22Rv1 (cell line): ENCODE measurements at regions not wholly inside any gene's neighbourhood (a gene's known extent, or its start where the extent isn't known, plus 50 kb on each side); places are given as distances from the start of the nearest gene placed in this dataset.

ENCODE experiments used
- CTCF ChIP-seq: fragments of 450-650 bp; IDR thresholded peaks from 2 replicates; pipeline ENCODE4 v1.5.1; 2017; ENCODE audit warnings: mild to moderate bottlenecking
- ZFX ChIP-seq: fragments of 450-650 bp; IDR thresholded peaks from 2 replicates; pipeline ENCODE4 v1.6.1; 2017; ENCODE audit warnings: antibody characterized with exemption, borderline replicate concordance

DNA sequence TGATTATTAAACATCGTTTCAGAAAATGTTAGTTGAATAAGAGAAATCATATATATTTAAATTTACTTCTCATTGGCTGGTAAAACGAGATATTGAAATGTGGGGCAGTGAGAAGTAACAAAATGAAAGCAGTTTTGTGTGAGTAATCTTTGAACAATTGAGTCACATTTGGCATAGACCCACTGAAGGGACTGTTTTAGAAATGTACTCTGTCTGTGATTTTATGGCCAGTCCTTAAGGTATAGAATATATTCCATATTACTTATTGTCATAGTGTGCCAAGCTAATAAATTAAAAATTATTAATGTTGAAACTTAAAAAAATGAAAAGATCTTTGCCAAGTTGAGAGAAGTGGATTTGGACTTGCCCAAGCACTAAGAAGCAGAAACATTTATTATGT is 222.4 kb upstream of the COL3A1 start:
- TF ChIP-seq CTCF (no peak), ZFX (no peak)
